ENCODE measurements at regions not wholly inside any gene's neighbourhood (a gene's known extent, or its start where the extent isn't known, plus 50 kb on each side); places are given as distances from the start of the nearest gene placed in this dataset.
A peak's percentile ranks its signal among the peaks of the same experiment; 100 is the strongest.

DNA sequence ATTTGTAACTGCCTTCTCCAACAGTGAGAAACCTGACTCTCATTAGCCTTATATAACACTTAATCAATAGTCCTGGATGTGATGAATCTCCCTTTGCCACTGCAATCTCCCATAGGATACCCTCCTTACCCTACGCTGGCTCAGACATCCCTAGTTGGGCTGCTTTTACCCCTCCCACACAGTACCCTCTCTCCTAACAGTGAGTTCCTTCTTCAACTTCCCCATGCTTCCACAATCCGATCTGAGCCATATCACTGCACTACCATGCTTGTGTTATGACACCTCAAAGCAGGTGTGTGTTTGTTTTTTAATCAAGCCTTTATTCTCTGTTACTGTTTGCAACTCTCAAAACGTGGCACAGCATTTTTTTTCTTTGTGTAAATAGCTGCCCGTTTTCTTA is 60.5 kb upstream of the C9orf72 start:
- Histone ChIP-seq H3K9me2 (replicated peaks; ENCODE audit: insufficient read depth, low read length) (no peaks in the 10 kb centered on the region), H2AFZ (ENCODE audit: low read length) (no peak overlapping the region), H3K36me3 (replicated peaks; ENCODE audit: insufficient read depth, low read length) (no peaks in the 10 kb centered on the region), H3K9ac (ENCODE audit: low read length) (no peak overlapping the region), H3K27ac (ENCODE audit: low read length) (no peak overlapping the region), H3K4me3 (ENCODE audit: low read length) (no peak overlapping the region), H3K27me3 (replicated peaks; ENCODE audit: insufficient read depth, low read length) (no peaks in the 10 kb centered on the region), H3K4me1 (ENCODE audit: low read length) (no peaks in the 10 kb centered on the region), H3K4me2 (ENCODE audit: low read depth, low read length) (no peak overlapping the region), H3K9me3 (replicated peaks; ENCODE audit: insufficient read depth, low read length) (no peaks in the 10 kb centered on the region), H4K20me1 (ENCODE audit: insufficient read depth, low read length) (no peaks in the 10 kb centered on the region), H3K79me2 (ENCODE audit: low read length) (no peaks in the 10 kb centered on the region), H3F3A (ENCODE audit: insufficient read depth, low read length) (no peaks in the 10 kb centered on the region)
- no peak for DNase-seq
- no peak for TF ChIP-seq EZH2 (optimal IDR thresholded peaks at IDR 0.05; ENCODE audit: low read depth, low read length)
- TF ChIP-seq EZH2phosphoT487 (IDR thresholded peaks at IDR 0.05; ENCODE audit: low read length) = no peak
- TF ChIP-seq, protein P1, sequence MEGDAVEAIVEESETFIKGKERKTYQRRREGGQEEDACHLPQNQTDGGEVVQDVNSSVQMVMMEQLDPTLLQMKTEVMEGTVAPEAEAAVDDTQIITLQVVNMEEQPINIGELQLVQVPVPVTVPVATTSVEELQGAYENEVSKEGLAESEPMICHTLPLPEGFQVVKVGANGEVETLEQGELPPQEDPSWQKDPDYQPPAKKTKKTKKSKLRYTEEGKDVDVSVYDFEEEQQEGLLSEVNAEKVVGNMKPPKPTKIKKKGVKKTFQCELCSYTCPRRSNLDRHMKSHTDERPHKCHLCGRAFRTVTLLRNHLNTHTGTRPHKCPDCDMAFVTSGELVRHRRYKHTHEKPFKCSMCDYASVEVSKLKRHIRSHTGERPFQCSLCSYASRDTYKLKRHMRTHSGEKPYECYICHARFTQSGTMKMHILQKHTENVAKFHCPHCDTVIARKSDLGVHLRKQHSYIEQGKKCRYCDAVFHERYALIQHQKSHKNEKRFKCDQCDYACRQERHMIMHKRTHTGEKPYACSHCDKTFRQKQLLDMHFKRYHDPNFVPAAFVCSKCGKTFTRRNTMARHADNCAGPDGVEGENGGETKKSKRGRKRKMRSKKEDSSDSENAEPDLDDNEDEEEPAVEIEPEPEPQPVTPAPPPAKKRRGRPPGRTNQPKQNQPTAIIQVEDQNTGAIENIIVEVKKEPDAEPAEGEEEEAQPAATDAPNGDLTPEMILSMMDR (IDR thresholded peaks at IDR 0.05; ENCODE audit: low read length) = no peak

DNA sequence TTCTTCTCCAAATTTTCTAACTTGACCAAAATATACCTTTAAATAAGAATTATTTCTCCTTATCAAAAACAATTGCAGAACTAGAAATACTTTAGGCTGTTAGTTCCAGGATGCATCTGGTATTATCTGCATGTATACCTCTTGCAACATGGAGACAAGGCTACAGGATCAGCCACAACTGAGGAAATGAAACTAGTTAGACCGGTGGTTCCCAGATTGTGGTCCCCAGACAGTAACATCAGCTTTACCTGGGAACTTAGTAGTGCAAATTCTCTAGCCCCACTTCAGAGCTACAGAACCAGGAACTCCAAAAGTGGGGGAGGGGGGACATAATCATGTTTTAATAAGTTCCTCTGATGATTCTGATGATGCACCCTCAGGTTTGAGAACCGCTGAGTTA is 61.6 kb upstream of the C9orf72 start:
- no peaks in the 10 kb centered on the region for H3K9me2 ChIP-seq (replicated peaks; ENCODE audit: insufficient read depth, low read length)
- peak; percentile 19 for DNase-seq
- H3F3A ChIP-seq (ENCODE audit: insufficient read depth, low read length) = no peaks in the 10 kb centered on the region
- H3K4me1 ChIP-seq (ENCODE audit: low read length) = no peaks in the 10 kb centered on the region
- no peaks in the 10 kb centered on the region for H3K79me2 ChIP-seq (ENCODE audit: low read length)
- H3K4me3 ChIP-seq (ENCODE audit: low read length) = no peak overlapping the region
- no peaks in the 10 kb centered on the region for H3K36me3 ChIP-seq (replicated peaks; ENCODE audit: insufficient read depth, low read length)
- H3K4me2 ChIP-seq (ENCODE audit: low read depth, low read length) = no peak overlapping the region
- no peak overlapping the region for H2AFZ ChIP-seq (ENCODE audit: low read length)
- no peaks in the 10 kb centered on the region for H3K27me3 ChIP-seq (replicated peaks; ENCODE audit: insufficient read depth, low read length)
- H3K9ac ChIP-seq (ENCODE audit: low read length) = no peak overlapping the region
- TF ChIP-seq, protein P1 (IDR thresholded peaks at IDR 0.05; ENCODE audit: low read length) = no peak
- no peak for TF ChIP-seq EZH2phosphoT487 (IDR thresholded peaks at IDR 0.05; ENCODE audit: low read length)
- H4K20me1 ChIP-seq (ENCODE audit: insufficient read depth, low read length) = no peaks in the 10 kb centered on the region
- no peaks in the 10 kb centered on the region for H3K9me3 ChIP-seq (replicated peaks; ENCODE audit: insufficient read depth, low read length)
- H3K27ac ChIP-seq (ENCODE audit: low read length) = no peak overlapping the region

DNA sequence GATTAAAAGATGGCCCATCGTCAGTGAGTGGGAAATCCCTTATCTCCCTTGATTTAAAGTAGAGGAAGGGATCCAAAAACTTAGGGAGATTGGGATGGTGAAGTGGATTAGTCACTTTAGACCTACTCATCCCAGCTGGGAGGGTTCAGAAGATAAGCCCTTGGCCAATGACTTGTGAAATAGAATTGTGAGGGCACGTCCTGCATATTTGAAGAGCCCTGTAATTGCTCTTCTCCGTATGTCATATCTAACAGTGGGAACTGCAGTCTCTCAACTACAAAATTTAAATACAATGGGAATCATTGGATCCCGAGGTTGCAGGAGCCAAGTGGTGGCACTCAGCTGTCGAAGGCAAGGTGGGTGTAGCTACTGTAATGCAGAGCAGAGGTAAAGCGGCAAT is 65.4 kb upstream of the C9orf72 start:
- H3K79me2 ChIP-seq (ENCODE audit: low read length) = no peaks in the 10 kb centered on the region
- TF ChIP-seq, protein P1 (IDR thresholded peaks at IDR 0.05; ENCODE audit: low read length) = no peak
- TF ChIP-seq EZH2 (optimal IDR thresholded peaks at IDR 0.05; ENCODE audit: low read depth, low read length) (no peak), EZH2phosphoT487 (IDR thresholded peaks at IDR 0.05; ENCODE audit: low read length) (no peak)
- DNase-seq = no peak

More for the DNA sequence above, 65.4 kb upstream of the C9orf72 start:
- no peaks in the 10 kb centered on the region for H3K4me1 ChIP-seq (ENCODE audit: low read length)
- H3K9me3 ChIP-seq (replicated peaks; ENCODE audit: insufficient read depth, low read length) = no peaks in the 10 kb centered on the region
- no peak overlapping the region for H3K4me3 ChIP-seq (ENCODE audit: low read length)
- H3K4me2 ChIP-seq (ENCODE audit: low read depth, low read length) = no peak overlapping the region
- H3K36me3 ChIP-seq (replicated peaks; ENCODE audit: insufficient read depth, low read length) = no peaks in the 10 kb centered on the region
- no peak overlapping the region for H3K27ac ChIP-seq (ENCODE audit: low read length)
- no peaks in the 10 kb centered on the region for H3K27me3 ChIP-seq (replicated peaks; ENCODE audit: insufficient read depth, low read length)
- no peaks in the 10 kb centered on the region for H3K9me2 ChIP-seq (replicated peaks; ENCODE audit: insufficient read depth, low read length)
- H3K9ac ChIP-seq (ENCODE audit: low read length) = no peak overlapping the region
- no peaks in the 10 kb centered on the region for H3F3A ChIP-seq (ENCODE audit: insufficient read depth, low read length)
- H2AFZ ChIP-seq (ENCODE audit: low read length) = no peak overlapping the region
- H4K20me1 ChIP-seq (ENCODE audit: insufficient read depth, low read length) = no peaks in the 10 kb centered on the region
